ENCODE measurements at regions not wholly inside any gene's neighbourhood (a gene's known extent, or its start where the extent isn't known, plus 50 kb on each side); places are given as distances from the start of the nearest gene placed in this dataset.

GRCh38 chr15:61503383-61503969, 274.4 kb upstream of the RORA start:
- Mint-ChIP-seq H3K9me3 (no peaks in the 10 kb centered on the region), H3K4me1 (ENCODE audit: low read depth) (no peaks in the 10 kb centered on the region), H3K27ac (no peak overlapping the region), H3K27me3 (peaks cover 39% of the 10 kb centered on the region), H3K36me3 (ENCODE audit: low read depth) (no peaks in the 10 kb centered on the region), H3K4me3 (no peak overlapping the region)
- DNase-seq = no peak

GRCh38 chr15:61501815-61502389, 272.8 kb upstream of the RORA start:
- Mint-ChIP-seq H3K27me3 (peaks cover 38% of the 10 kb centered on the region), H3K36me3 (ENCODE audit: low read depth) (no peaks in the 10 kb centered on the region), H3K4me3 (no peak overlapping the region), H3K4me1 (ENCODE audit: low read depth) (no peaks in the 10 kb centered on the region), H3K9me3 (no peaks in the 10 kb centered on the region), H3K27ac (no peak overlapping the region)
- DNase-seq = no peak

GRCh38 chr15:61500951-61501620, 272.0 kb upstream of the RORA start:
- Mint-ChIP-seq H3K36me3 (ENCODE audit: low read depth) (no peaks in the 10 kb centered on the region), H3K27ac (no peak overlapping the region), H3K4me3 (no peak overlapping the region), H3K27me3 (peaks cover 35% of the 10 kb centered on the region), H3K9me3 (no peaks in the 10 kb centered on the region), H3K4me1 (ENCODE audit: low read depth) (no peaks in the 10 kb centered on the region)
- no peak for DNase-seq

DNA sequence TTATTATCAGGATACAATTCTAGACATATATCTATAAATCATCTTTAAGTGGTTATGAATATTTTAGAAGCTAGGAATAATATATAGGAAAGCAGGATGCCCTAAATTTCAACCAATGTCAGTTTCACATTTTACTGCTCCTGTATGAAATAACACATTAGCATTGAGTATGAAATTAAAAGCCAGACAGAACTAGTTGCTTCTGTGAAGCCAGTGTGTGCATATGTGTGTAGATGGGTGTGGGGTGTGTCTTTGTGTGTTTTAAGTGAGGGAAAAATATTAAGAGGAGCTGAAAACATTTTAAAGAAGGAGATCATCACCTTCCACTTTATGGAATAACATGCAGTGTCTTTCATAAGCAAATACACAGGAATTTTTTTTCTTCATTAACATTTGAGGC, 271.4 kb upstream of the RORA start:
- Mint-ChIP-seq H3K27ac (no peak overlapping the region), H3K27me3 (peaks cover 38% of the 10 kb centered on the region), H3K9me3 (no peaks in the 10 kb centered on the region), H3K4me1 (ENCODE audit: low read depth) (no peaks in the 10 kb centered on the region), H3K4me3 (no peak overlapping the region), H3K36me3 (ENCODE audit: low read depth) (no peaks in the 10 kb centered on the region)
- no peak for DNase-seq

DNA sequence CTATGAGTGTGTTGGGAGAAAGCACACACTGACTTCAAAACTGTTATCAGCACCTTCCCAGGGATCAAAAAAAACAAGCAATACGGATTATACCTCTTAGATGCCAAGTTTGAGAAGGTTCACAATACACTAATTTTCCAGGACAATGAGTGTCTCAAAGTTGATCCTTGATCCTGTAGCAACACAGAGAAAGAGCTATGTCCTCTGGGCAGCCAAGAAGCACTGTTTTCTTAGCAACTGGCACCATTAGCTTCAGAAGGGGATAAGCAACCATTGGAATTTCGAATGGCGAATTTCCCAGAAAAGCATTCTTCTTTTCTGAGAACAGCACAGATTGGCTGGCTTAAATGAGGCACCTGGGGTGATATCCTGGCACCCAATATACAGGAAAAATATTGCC, 270.3 kb upstream of the RORA start:
- H3K4me1 Mint-ChIP-seq (ENCODE audit: low read depth) = no peaks in the 10 kb centered on the region

DNA sequence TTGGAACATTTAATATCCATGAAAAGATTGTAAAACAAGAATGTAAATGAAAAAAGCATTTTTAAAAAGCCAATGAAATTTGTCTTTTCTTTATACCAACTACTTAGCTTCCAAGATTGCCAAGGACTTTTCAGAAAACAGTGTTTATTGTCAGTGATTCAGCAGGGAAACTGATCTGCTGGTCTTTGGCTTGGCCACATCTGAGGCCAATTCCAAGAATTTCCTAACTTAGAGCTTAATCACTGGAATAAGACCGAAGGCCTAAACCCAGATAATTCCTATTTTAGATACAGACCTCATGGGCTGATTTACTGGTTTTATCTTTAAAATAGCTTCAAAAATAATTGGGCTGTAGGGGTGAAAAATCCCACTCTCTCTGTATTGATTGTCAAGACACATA, 260.5 kb upstream of the RORA start:
- no peak overlapping the region for H3K4me3 Mint-ChIP-seq
- H3K27ac Mint-ChIP-seq = no peak overlapping the region
- H3K27me3 Mint-ChIP-seq = peaks cover 13% of the 10 kb centered on the region
- H3K9me3 Mint-ChIP-seq = no peaks in the 10 kb centered on the region
- no peaks in the 10 kb centered on the region for H3K4me1 Mint-ChIP-seq (ENCODE audit: low read depth)
- DNase-seq = no peak
- no peaks in the 10 kb centered on the region for H3K36me3 Mint-ChIP-seq (ENCODE audit: low read depth)

More for the DNA sequence above, 270.3 kb upstream of the RORA start:
- peaks cover 43% of the 10 kb centered on the region for H3K27me3 Mint-ChIP-seq
- DNase-seq = no peak
- no peak overlapping the region for H3K4me3 Mint-ChIP-seq
- H3K9me3 Mint-ChIP-seq = no peaks in the 10 kb centered on the region
- H3K27ac Mint-ChIP-seq = no peak overlapping the region
- H3K36me3 Mint-ChIP-seq (ENCODE audit: low read depth) = no peaks in the 10 kb centered on the region

DNA sequence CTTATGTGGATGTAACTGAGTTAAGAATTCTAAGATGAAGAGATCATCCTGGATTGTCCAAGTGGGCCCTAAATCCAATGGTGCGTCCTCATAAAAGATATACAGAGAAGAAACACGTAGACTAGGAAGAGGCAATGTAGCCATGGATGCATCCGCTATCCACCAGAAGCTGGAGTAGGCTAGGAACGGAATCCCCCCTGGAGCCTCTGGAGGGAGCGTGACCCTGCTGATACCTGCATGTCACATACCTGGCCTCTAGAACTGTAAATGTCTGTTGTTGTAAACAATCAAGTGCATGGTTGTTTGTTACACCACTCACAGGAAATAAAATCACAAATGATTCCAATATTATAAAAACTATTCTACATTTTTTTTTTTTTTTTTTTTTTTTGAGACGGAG, 254.5 kb upstream of the RORA start:
- Mint-ChIP-seq H3K4me3 (no peak overlapping the region), H3K27ac (no peak overlapping the region), H3K9me3 (no peaks in the 10 kb centered on the region), H3K27me3 (peaks cover 24% of the 10 kb centered on the region), H3K36me3 (ENCODE audit: low read depth) (no peaks in the 10 kb centered on the region), H3K4me1 (ENCODE audit: low read depth) (no peaks in the 10 kb centered on the region)
- no peak for DNase-seq

DNA sequence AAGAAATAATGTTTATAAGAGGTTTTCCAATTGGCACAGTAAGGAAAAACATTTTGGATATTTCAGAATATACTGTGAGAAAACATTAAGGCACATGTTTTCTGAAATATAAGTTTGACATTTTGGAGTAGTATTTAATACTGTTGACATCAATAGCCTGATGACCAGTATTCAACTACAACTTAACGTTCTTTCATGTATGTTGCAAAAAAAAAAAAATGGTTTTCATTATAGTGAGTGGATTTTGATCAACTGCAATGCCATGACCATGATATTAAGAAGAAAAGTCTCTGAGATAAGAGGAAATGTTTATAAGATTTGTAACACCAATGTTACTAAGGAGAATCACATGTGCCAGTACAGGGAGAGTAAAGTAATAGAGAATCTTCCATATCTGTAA, 252.8 kb upstream of the RORA start:
- DNase-seq = no peak
- H3K4me1 Mint-ChIP-seq (ENCODE audit: low read depth) = no peaks in the 10 kb centered on the region
- H3K9me3 Mint-ChIP-seq = no peaks in the 10 kb centered on the region
- H3K27me3 Mint-ChIP-seq = peaks cover 23% of the 10 kb centered on the region
- H3K36me3 Mint-ChIP-seq (ENCODE audit: low read depth) = no peaks in the 10 kb centered on the region
- H3K27ac Mint-ChIP-seq = no peak overlapping the region
- H3K4me3 Mint-ChIP-seq = no peak overlapping the region

DNA sequence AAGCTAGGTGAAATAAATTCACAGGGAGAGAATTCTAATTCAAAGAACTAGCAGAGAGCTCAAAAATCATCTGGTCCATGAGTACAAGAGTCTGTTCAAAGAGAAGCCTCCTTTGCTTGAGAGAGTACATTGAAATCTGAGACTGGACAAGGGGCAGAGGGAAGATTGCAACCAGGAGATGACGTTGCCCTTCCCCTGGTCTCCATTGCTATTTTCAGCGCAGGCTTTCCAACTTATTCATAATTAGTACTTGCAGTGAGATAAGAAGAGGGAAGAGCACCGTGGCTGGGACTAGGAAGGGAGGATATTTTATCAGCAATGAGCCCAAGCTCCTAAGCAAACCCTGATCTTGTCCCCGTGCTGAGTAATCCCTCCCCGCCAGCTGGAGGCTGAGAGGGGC, 251.8 kb upstream of the RORA start:
- Mint-ChIP-seq H3K4me1 (ENCODE audit: low read depth) (no peaks in the 10 kb centered on the region), H3K27ac (no peak overlapping the region), H3K4me3 (no peak overlapping the region), H3K27me3 (peaks cover 21% of the 10 kb centered on the region), H3K9me3 (no peaks in the 10 kb centered on the region), H3K36me3 (ENCODE audit: low read depth) (no peaks in the 10 kb centered on the region)
- no peak for DNase-seq

DNA sequence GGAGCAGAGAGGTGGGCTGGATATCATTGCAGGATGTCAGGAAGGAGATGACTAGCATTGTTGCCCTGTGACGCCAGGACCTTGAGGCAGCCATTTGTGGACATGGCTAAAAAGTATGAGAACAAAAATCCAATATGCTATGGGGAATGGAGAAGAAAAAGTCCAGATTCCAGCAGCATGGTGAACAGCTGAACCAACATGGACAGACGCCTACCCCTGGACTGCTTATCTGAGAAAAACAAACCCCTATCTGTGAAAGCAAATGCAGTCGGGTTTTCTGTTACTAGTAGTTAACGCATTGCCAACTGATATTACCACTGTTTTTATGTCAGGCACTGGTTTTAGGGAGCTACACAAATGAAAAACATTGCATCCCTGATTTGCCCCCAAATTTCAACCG, 251.2 kb upstream of the RORA start:
- Mint-ChIP-seq H3K27ac (no peak overlapping the region), H3K4me1 (ENCODE audit: low read depth) (no peaks in the 10 kb centered on the region), H3K9me3 (no peaks in the 10 kb centered on the region), H3K4me3 (no peak overlapping the region), H3K27me3 (peaks cover 21% of the 10 kb centered on the region), H3K36me3 (ENCODE audit: low read depth) (no peaks in the 10 kb centered on the region)
- no peak for DNase-seq

- Mint-ChIP-seq H3K36me3 (ENCODE audit: low read depth) (no peaks in the 10 kb centered on the region), H3K4me3 (no peak overlapping the region), H3K4me1 (ENCODE audit: low read depth) (no peaks in the 10 kb centered on the region), H3K9me3 (no peaks in the 10 kb centered on the region), H3K27me3 (peaks cover 28% of the 10 kb centered on the region), H3K27ac (no peak overlapping the region)
- no peak for DNase-seq
These were observed 250.5 kb upstream of the RORA start for GRCh38 chr15:61479613-61480012.

DNA sequence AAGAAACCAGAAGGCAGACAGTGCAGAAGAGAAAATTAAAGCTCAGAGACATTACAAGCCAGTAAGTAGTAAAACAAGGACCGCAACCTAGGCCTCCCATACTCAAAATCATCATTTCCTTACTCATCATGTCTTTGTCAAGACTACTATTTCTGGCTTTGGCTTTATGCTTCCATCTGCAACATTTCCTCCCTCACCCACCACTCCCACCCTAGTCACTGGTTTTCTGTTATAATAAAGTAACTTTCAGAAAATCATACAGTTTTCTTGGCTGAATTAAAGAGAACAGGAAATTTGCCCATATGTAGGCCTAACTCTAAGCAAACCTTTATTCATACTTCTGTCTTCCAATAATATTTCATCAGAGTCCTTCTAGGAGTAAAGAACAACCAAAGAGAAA, 247.6 kb upstream of the RORA start:
- H3K9me3 Mint-ChIP-seq = no peaks in the 10 kb centered on the region
- no peaks in the 10 kb centered on the region for H3K36me3 Mint-ChIP-seq (ENCODE audit: low read depth)
- peaks cover 39% of the 10 kb centered on the region for H3K27me3 Mint-ChIP-seq
- no peak overlapping the region for H3K4me3 Mint-ChIP-seq
- no peaks in the 10 kb centered on the region for H3K4me1 Mint-ChIP-seq (ENCODE audit: low read depth)
- no peak for DNase-seq
- no peak overlapping the region for H3K27ac Mint-ChIP-seq

GRCh38 chr15:61474796-61475195, 245.7 kb upstream of the RORA start:
- Mint-ChIP-seq H3K27me3 (peaks cover 32% of the 10 kb centered on the region), H3K36me3 (ENCODE audit: low read depth) (no peaks in the 10 kb centered on the region), H3K4me3 (no peak overlapping the region), H3K9me3 (no peaks in the 10 kb centered on the region), H3K27ac (no peak overlapping the region), H3K4me1 (ENCODE audit: low read depth) (no peaks in the 10 kb centered on the region)
- DNase-seq = no peak

- no peak overlapping the region for H3K4me3 Mint-ChIP-seq
- peaks cover 14% of the 10 kb centered on the region for H3K27me3 Mint-ChIP-seq
- no peaks in the 10 kb centered on the region for H3K9me3 Mint-ChIP-seq
- H3K36me3 Mint-ChIP-seq (ENCODE audit: low read depth) = no peaks in the 10 kb centered on the region
- no peak overlapping the region for H3K27ac Mint-ChIP-seq
- H3K4me1 Mint-ChIP-seq (ENCODE audit: low read depth) = no peaks in the 10 kb centered on the region
- DNase-seq = no peak
These were observed 238.7 kb upstream of the RORA start for GRCh38 chr15:61467823-61468222.

- Mint-ChIP-seq H3K9me3 (no peaks in the 10 kb centered on the region), H3K27me3 (peaks cover 24% of the 10 kb centered on the region), H3K4me1 (ENCODE audit: low read depth) (no peaks in the 10 kb centered on the region), H3K27ac (no peak overlapping the region), H3K36me3 (ENCODE audit: low read depth) (no peaks in the 10 kb centered on the region), H3K4me3 (no peak overlapping the region)
- DNase-seq = no peak
These were observed 230.9 kb upstream of the RORA start for GRCh38 chr15:61459785-61460707.
